ACC112 (cell line): ENCODE measurements at regions not wholly inside any gene's neighbourhood (a gene's known extent, or its start where the extent isn't known, plus 50 kb on each side); places are given as distances from the start of the nearest gene placed in this dataset.

Experiments
- H2AFZ ChIP-seq: fragments of 200-600 bp; sonication (generic); one replicate; pipeline ENCODE4 v1.6.0; 2017; ENCODE audit warnings: antibody characterized with exemption, low read length; ENCODE audit not compliant: unreplicated experiment
- H3K27ac ChIP-seq: fragments of 200-600 bp; sonication (generic); 2 replicates; pipeline ENCODE4 v1.5.1; 2014; ENCODE audit warnings: low read depth, mild to moderate bottlenecking, antibody characterized with exemption, low read length, moderate library complexity
- H3K27me3 ChIP-seq: fragments of 200-600 bp; sonication (generic); 2 replicates; pipeline ENCODE4 v1.6.1; 2014; ENCODE audit warnings: mild to moderate bottlenecking, antibody characterized with exemption, low read length, moderate library complexity, mixed read lengths; ENCODE audit not compliant: insufficient read depth
- H3K36me3 ChIP-seq: fragments of 200-600 bp; sonication (generic); 2 replicates; pipeline ENCODE4 v1.6.1; 2016; ENCODE audit warnings: mild to moderate bottlenecking, antibody characterized with exemption, low read length, moderate library complexity, mixed read lengths; ENCODE audit not compliant: insufficient read depth
- H3K4me1 ChIP-seq: fragments of 200-600 bp; sonication (generic); one replicate; pipeline ENCODE4 v1.6.1; 2016; ENCODE audit warnings: low read length, mixed read lengths; ENCODE audit not compliant: insufficient read depth, unreplicated experiment, control insufficient read depth
- H3K4me3 ChIP-seq: fragments of 200-600 bp; sonication (generic); 2 replicates; pipeline ENCODE4 v1.5.1; 2014; ENCODE audit warnings: mild to moderate bottlenecking, low read depth, low read length
- H3K79me2 ChIP-seq: fragments of 200-600 bp; sonication (generic); one replicate; pipeline ENCODE4 v1.6.0; 2016; ENCODE audit warnings: low read length; ENCODE audit not compliant: control insufficient read depth, unreplicated experiment, insufficient read depth

- H2AFZ ChIP-seq: no peak overlapping the region
- H3K36me3 ChIP-seq: no peaks in the 10 kb centered on the region
- H3K27me3 ChIP-seq: no peaks in the 10 kb centered on the region
- H3K4me3 ChIP-seq: no peak overlapping the region
- H3K79me2 ChIP-seq: no peaks in the 10 kb centered on the region
- H3K27ac ChIP-seq: no peak overlapping the region
- H3K4me1 ChIP-seq: no peaks in the 10 kb centered on the region
Observed at GRCh38 chr13:105196052-105196451, 1339.4 kb downstream of the EFNB2 start.

DNA sequence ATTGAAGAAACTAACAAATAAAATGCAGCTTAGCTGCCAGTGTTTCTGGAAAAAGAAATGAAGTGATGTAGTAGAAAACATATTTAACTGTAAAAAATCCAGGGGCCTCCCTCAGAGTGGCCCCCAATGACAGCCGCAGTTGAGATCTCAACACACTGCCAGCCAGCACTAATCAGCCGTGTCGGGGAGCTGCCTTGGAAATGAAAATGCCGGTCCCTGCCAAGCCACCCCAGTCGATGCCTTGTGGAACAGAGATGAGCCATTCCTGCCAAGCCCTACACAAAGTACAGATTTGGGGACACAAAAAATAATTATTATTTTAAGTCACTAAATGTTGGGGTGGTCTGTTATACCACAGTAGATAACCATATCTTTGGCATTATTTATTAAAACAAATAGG lies 1342.4 kb downstream of the EFNB2 start:
- Histone ChIP-seq H3K27me3 (no peaks in the 10 kb centered on the region), H3K36me3 (no peaks in the 10 kb centered on the region), H2AFZ (no peak overlapping the region), H3K4me1 (no peaks in the 10 kb centered on the region), H3K27ac (no peak overlapping the region), H3K79me2 (no peaks in the 10 kb centered on the region), H3K4me3 (no peak overlapping the region)

GRCh38 chr13:105184201-105184600 lies 1351.3 kb downstream of the EFNB2 start:
- Histone ChIP-seq H3K27me3 (no peaks in the 10 kb centered on the region), H3K4me3 (no peak overlapping the region), H2AFZ (no peak overlapping the region), H3K36me3 (no peaks in the 10 kb centered on the region), H3K27ac (no peak overlapping the region), H3K79me2 (no peaks in the 10 kb centered on the region), H3K4me1 (no peaks in the 10 kb centered on the region)

DNA sequence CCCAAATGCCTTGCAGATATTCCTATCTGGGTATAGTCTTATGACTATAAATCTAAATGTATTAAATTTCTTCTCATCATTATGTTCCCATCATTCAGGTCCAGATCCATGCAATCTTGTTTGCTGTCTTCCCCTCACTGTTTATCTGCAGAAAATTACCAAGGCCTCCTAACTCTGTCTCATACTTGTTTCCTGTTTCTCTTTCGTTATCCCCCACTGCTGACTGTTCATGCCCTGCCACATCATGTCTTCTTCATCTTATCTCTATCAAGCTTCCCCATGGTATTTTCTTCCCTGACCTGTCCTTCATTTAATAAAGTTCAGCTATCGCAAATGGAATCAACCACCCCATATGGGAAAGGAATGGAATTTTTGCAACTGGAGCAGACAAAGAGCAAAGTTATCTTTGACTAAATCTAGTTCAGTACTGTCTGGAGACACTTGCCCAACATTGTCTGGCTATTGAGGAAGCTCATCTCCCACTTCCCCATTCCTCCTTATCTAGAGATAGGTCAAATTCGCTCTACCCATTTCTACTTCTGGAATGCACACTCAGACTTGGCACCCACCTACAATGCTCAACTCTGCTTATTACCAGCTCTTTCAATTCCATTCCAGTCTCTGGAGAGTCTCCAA lies 1358.1 kb downstream of the EFNB2 start:
- Histone ChIP-seq H3K36me3 (no peaks in the 10 kb centered on the region), H3K4me1 (no peaks in the 10 kb centered on the region), H3K27me3 (no peaks in the 10 kb centered on the region), H3K4me3 (no peak overlapping the region), H3K27ac (no peak overlapping the region), H2AFZ (no peak overlapping the region), H3K79me2 (no peaks in the 10 kb centered on the region)

DNA sequence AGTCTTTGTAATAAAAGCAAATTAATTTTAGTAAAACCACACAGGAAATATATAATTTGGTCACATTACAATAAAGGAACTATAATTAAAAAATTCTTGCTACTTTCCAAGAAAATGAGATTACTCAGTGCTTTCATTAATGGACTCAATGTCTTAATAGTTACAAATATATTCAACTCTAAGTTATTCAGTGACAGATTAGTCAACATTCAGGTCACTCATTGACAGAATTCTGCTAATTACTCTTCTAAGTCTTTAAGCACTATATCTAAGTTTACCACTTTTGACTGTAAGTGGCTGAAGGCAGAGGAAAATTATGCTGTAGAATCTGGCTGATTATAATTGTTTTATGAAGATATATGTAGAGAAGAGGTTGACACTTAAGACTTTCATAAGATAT lies 1365.0 kb downstream of the EFNB2 start:
- H3K36me3 ChIP-seq: no peaks in the 10 kb centered on the region
- H3K79me2 ChIP-seq: no peaks in the 10 kb centered on the region
- no peak overlapping the region for H3K27ac ChIP-seq
- H2AFZ ChIP-seq: no peak overlapping the region
- no peak overlapping the region for H3K4me3 ChIP-seq
- H3K4me1 ChIP-seq: no peaks in the 10 kb centered on the region
- H3K27me3 ChIP-seq: no peaks in the 10 kb centered on the region

DNA sequence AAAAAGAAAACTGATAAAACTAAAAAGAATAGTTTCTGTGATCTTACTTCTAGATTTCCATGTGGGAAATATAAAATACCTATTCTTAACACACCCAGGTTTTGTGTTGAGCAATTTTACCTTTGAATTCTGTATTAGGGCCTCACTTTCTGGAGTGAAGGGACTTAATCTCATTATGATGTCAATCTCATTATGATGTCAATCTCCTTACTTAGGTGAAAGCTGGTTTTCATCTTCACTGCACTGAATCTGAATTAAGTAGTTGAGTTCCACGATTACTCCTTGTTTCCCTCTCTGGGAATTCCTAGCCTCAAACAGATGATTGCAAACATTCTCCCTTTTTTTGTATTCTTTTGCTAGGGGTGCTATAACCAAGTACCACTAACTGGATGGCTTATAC lies 1367.2 kb downstream of the EFNB2 start:
- Histone ChIP-seq H3K27ac (no peak overlapping the region), H3K36me3 (no peaks in the 10 kb centered on the region), H3K4me1 (no peaks in the 10 kb centered on the region), H3K4me3 (no peak overlapping the region), H2AFZ (no peak overlapping the region), H3K27me3 (no peaks in the 10 kb centered on the region), H3K79me2 (no peaks in the 10 kb centered on the region)

GRCh38 chr13:105167385-105167784 lies 1368.1 kb downstream of the EFNB2 start:
- no peaks in the 10 kb centered on the region for H3K27me3 ChIP-seq
- H2AFZ ChIP-seq: no peak overlapping the region
- H3K27ac ChIP-seq: no peak overlapping the region
- no peaks in the 10 kb centered on the region for H3K36me3 ChIP-seq
- H3K4me3 ChIP-seq: no peak overlapping the region
- H3K4me1 ChIP-seq: no peaks in the 10 kb centered on the region
- no peaks in the 10 kb centered on the region for H3K79me2 ChIP-seq

DNA sequence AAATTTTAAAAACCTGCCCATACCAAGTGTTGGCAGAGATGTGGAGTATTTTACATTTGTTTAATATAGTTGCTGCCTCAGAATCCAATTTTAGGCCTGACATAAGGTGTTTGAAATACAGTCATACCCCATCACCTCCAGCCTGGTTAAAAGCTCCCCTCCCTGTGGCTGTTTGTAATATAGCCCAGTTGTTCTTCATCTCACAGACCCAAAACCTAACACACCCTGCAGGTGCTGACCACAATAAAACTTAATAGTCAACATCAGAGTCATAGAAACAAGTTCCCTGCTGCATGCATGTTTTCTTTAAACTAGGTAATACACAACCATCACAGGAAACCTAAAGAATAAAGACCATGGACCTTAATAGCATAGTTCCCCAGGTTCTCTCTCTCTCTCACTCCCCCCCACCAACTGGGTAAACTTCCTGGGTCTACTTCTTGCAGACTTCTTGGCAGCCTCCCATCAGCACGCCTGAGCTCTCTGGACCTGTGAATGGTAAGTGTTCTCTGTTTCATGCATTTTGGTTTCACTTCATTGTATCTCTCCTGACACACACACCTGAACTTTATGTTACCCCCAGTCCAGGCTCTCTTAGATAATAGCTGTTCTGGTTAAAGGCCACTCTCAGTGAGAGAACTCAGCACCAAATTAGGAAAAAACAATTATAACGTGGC lies 1369.9 kb downstream of the EFNB2 start:
- Histone ChIP-seq H3K4me3 (no peak overlapping the region), H3K27me3 (no peaks in the 10 kb centered on the region), H3K36me3 (no peaks in the 10 kb centered on the region), H3K79me2 (no peaks in the 10 kb centered on the region), H3K4me1 (no peaks in the 10 kb centered on the region), H3K27ac (no peak overlapping the region), H2AFZ (no peak overlapping the region)

- no peaks in the 10 kb centered on the region for H3K36me3 ChIP-seq
- no peak overlapping the region for H3K27ac ChIP-seq
- H2AFZ ChIP-seq: no peak overlapping the region
- H3K4me1 ChIP-seq: no peaks in the 10 kb centered on the region
- no peaks in the 10 kb centered on the region for H3K27me3 ChIP-seq
- H3K4me3 ChIP-seq: no peak overlapping the region
- H3K79me2 ChIP-seq: no peaks in the 10 kb centered on the region
Observed at GRCh38 chr13:105159841-105160240, 1375.6 kb downstream of the EFNB2 start.

GRCh38 chr13:105153611-105154010 lies 1381.9 kb downstream of the EFNB2 start:
- H3K4me3 ChIP-seq: no peak overlapping the region
- no peaks in the 10 kb centered on the region for H3K4me1 ChIP-seq
- no peak overlapping the region for H2AFZ ChIP-seq
- H3K27me3 ChIP-seq: no peaks in the 10 kb centered on the region
- H3K36me3 ChIP-seq: no peaks in the 10 kb centered on the region
- no peaks in the 10 kb centered on the region for H3K79me2 ChIP-seq
- H3K27ac ChIP-seq: no peak overlapping the region

DNA sequence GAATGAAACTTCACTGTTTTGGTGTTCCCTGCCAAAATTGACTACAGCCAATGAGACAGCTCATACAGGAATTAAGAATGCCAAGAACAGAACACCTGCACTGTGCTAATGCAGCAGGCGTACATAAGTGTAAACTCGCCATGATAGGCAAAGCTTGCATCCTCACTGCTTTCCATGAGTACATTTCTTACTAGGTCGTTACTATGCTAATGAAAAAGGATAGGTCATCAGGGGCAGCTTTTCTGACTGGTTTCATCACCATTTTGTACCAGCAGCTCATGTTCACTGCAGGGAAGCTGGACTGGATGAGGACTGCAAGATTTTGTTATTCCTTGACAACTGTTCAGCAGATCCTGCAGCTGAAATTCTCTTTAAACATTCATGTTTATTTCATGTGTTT lies 1383.8 kb downstream of the EFNB2 start:
- Histone ChIP-seq H3K27me3 (no peaks in the 10 kb centered on the region), H3K27ac (no peak overlapping the region), H3K4me3 (no peak overlapping the region), H3K36me3 (no peaks in the 10 kb centered on the region), H2AFZ (no peak overlapping the region), H3K79me2 (no peaks in the 10 kb centered on the region), H3K4me1 (no peaks in the 10 kb centered on the region)
